ENCODE measurements at regions not wholly inside any gene's neighbourhood (a gene's known extent, or its start where the extent isn't known, plus 50 kb on each side); places are given as distances from the start of the nearest gene placed in this dataset.

DNA sequence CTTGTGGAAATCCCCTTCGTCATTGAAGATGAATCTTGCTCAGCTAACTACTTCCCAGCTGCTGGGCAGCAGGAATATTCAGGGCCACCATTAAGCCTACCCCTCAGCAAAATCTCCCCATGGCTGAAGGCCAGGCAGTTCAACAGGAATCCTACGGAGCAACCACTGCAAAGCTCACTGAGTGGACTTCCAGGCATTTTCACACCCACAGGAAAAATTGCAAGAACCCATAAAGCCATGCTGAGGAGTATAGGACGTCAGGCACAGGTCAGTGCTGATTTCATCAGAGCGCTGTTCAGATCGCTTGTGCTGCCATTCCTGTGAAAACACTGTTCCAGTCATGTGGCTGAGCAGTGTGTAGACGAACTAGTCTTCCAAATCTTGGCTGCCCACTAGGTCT, 134.8 kb upstream of the TACR1 start:
- no peak for FAIRE-seq

DNA sequence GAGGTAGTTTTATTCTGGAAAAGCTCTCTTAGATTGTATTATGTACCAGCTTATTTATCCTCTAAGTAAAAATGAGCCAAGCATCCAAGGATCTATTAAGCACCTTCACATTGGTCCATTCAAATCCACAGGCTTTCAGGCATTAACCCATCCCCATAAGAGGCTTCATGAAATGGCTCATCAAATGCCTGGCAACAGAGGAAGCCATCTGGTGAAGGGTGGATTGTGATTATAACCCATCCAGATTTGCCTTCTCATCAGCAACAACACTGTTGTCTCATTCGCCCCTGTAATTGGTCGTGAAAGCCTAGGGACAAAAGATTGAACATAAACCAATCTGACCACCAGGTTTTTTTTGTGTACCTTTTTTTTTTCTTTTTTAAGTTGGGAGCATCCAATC, 134.3 kb upstream of the TACR1 start:
- no peak for FAIRE-seq
- no peak for DNase-seq (ENCODE audit: extremely low spot score, insufficient read length, low read depth)

More for the DNA sequence above, 134.8 kb upstream of the TACR1 start:
- DNase-seq (ENCODE audit: extremely low spot score, insufficient read length, low read depth): no peak

DNA sequence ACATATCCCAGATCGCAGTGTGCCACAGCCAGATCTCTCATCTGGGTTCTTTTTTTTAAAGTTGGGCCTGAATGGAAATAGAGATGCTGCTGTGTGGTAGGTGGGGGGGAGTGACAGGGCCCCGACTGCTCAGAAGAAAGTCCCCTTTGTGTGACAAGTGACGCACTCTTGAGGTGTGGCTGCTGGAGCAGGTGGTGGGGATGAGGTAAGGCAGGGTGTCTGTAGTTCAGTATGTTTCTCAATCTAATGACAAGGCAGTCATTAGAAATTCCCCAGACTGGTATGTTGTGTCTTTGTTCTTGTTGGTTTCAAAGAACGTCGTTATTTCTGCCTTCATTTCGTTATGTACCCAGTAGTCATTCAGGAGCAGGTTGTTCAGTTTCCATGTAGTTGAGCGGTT, 128.8 kb upstream of the TACR1 start:
- FAIRE-seq (no peak), DNase-seq (ENCODE audit: extremely low spot score, insufficient read length, low read depth) (no peak)

DNA sequence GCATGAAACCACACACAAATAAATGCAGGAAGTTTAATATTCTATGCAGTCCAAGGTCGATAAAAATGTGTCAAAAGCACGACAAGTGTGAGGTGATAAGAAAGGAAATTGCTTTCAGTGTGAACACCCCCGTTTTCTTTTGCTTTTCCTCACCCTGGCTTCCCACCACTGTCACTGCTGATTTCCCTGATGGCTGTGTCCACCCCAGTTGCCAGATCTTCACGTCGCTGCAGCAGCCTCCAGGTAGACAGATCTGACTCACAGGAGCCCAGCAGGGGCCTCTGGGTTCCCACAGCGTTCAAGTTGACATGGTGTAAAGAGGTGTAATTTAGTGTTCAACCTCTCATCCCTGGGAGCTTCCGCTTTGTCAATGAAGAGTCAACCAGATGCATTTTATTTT, 128.0 kb upstream of the TACR1 start:
- no peak for FAIRE-seq
- DNase-seq (ENCODE audit: extremely low spot score, insufficient read length, low read depth): no peak

DNA sequence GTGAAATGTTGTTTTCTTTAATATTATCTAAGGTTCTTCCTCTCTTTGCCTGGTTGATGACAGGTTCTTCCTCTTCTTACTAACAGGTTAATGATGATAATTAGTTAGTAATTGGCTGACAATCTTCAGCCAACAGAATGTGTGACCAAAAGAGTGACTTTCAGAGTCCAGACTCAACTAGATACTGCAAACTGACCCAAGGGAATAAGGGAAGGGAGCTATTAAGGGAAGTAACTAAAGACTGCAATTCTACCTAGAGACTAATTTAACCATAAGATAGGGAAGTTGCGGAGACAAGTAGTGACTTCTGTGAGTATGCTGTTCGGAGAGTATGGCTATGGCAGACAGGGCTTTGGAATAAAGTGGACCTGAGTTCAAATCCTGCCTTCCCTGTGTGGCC, 127.3 kb upstream of the TACR1 start:
- no peak for DNase-seq (ENCODE audit: extremely low spot score, insufficient read length, low read depth)
- no peak for FAIRE-seq

DNA sequence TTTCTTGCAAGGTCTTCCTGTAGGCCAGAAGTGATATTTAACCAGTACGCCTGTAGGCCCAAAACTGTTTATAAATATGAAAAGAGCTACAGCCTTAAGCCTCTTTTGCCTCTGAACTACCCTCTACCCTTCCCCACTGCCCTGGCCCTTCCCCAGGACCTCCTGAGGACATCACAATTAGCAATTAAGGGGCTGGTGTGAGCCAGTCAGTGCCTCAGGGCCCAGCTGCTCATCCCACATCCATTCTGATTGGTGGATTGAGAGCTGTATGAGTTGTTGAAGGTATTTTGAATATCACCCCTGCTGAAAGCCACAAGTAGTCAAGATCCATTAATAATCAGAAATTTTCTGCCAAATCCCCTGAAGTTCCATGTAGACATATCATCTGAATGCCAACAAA, 126.3 kb upstream of the TACR1 start:
- DNase-seq (ENCODE audit: extremely low spot score, insufficient read length, low read depth): no peak
- FAIRE-seq: no peak

DNA sequence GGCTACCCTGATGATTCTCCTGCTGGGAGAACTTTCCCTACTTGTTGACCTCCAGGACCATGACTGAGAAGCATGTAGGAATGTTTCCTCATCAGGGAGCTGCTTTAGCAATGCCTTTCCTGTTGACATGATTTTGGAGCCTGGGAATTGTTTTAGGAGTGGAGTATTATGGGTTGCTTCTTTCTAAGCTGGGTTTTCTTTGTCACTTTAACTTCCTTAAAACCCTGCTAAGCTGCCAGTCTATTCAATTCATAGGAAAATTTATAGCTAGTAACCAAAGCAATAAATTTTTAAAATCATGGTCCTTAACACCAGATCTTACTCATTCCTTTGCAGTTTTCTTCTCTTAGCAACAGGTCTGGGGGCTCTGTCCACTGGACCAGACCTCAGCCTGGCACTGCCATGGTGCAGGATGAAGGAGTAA, 125.6 kb upstream of the TACR1 start:
- FAIRE-seq (no peak), DNase-seq (ENCODE audit: extremely low spot score, insufficient read length, low read depth) (no peak)

DNA sequence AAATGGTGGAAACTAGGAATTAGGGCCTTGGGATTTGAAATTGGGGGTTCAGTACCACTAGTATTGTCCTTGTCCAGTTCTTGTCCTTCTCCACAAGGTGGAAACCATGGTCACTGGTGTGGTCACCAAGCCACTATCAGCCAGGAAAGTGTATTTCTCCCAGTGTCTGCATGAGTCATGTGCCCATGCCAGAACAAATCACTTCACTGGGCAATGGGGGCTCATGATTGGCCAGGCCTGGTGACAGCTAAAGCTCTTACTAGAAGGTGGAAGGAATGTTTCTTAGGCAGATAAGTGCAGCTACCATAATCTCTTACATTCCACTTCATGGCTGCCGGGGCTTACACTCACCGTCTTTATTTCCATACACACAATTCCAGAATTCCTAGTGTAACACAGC, 124.8 kb upstream of the TACR1 start:
- FAIRE-seq (no peak), DNase-seq (ENCODE audit: extremely low spot score, insufficient read length, low read depth) (no peak)

DNA sequence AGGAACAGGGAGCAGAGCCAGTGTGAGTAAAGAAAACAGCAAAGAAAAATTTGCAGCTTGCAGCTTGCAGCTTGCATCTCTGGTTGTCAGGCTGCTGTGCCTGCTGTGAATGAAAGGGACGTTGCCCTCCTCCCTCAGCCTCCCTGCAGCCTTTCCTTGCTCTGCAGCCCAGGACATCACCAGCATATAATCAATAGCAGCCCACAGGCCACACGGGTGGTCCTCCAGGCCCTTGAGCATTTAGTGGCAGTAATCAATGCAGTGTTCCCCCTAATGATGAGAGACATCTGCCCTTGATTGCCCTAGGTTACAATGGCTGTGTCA, 122.2 kb upstream of the TACR1 start:
- FAIRE-seq (no peak), DNase-seq (ENCODE audit: extremely low spot score, insufficient read length, low read depth) (no peak)

DNA sequence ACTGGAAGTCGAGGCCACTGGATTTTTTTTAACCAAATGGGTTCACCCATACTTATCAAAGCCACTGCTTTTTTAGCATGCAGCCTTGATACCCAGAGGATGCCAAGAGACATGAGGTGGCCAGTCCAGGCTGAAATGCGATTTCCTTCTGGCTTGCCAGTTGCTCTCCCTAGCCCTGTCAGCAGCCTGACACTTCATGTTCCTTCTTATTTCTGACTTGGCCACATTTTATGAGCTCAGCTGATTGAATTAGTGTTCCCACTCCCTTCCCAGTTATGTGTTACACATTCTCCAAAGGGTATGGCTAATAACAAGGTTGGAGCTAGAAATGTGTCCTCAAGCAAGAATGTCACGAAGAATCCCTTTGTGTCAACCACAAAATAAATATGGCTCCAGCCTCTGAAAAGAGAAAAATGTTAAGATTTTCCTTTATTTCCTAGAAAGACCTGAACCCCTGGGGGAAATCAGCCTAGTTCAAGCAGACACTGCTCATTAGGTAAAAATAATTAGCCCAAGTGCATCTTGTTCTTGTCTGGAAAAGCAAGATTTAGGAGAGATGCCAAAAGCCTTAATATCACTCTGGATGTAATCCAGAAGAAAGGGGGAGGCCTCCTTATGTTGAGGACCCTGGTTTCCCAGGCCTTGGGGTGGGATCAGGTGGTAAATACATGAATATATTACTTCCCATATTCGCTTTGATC, 121.7 kb upstream of the TACR1 start:
- FAIRE-seq: no peak
- DNase-seq (ENCODE audit: extremely low spot score, insufficient read length, low read depth): no peak

DNA sequence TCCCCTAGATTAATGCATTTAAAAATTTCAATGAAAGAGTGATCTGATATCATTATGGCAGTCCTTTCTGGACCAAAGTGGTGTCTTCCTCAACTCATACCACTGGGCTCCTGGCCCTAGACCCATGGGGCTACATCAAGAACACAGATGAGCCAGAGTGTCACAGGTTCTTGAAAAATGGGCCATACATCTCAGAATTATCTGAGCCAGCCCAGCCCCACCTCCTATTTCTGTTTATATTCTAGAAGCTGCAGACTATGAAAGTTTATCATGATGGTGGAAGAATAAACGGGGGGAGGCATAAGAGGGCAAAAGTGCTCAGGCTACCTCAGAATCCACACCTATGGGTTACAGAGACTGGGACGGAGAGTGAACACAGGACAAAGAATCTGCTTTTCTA, 120.6 kb upstream of the TACR1 start:
- no peak for FAIRE-seq

DNA sequence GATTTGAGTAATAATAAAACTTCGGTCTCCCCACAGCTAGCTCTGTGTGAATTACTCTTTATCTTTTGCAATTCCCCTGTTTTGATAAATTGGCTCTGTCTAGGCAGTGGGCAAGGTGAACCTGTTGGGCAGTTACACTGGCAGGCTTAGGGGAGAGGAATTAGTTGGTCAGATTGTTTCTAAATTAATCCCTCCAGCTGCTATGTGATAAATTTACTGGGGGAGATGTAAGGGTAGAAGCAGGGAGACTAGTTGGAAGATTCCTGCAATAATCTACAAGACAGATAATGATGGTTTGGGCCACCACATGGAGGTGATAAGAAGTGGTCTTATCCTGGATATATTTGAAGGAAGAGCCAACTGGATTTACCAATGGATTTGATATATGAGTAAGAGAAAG, 118.5 kb upstream of the TACR1 start:
- DNase-seq (ENCODE audit: extremely low spot score, insufficient read length, low read depth) (no peak), FAIRE-seq (no peak)

More for the DNA sequence above, 120.6 kb upstream of the TACR1 start:
- DNase-seq (ENCODE audit: extremely low spot score, insufficient read length, low read depth): no peak

DNA sequence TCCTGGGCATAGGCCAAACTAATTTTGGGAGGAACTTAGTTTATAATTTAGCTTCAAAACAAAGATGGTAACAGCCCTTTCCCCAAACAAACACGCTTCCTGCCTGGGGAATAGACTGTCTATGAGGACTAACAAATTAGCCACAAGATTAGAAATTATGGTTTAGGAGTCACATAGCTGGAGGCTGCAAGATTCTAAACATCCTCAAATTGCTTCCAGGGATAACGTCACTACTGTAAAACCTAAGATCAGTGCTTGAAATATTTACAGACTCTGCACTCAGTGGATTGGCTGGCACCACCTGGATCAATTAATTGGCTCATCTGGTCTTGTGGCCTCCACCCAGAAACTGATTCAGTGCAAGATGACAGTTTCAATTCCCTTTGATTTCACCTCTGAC, 118.0 kb upstream of the TACR1 start:
- FAIRE-seq (no peak), DNase-seq (ENCODE audit: extremely low spot score, insufficient read length, low read depth) (no peak)

DNA sequence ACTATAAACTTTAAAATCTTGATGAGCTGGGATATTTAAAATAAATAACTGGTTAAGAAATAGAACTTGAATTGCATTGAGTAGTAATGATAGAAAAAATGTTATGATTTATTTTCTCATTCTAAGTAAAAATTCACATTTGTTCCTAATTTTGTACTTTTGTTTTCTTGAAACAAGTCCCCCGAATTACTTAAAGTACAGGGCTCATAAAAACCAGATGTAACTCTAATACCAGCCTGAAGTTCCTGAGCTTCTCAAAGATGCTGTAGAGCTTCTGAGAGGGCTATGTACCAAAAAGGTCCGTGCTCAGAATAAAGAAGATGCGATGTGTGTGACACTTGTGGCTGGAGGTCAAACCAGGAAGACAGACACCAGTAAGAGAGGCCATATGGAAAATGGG, 116.1 kb upstream of the TACR1 start:
- FAIRE-seq: no peak
- DNase-seq (ENCODE audit: extremely low spot score, insufficient read length, low read depth): no peak

DNA sequence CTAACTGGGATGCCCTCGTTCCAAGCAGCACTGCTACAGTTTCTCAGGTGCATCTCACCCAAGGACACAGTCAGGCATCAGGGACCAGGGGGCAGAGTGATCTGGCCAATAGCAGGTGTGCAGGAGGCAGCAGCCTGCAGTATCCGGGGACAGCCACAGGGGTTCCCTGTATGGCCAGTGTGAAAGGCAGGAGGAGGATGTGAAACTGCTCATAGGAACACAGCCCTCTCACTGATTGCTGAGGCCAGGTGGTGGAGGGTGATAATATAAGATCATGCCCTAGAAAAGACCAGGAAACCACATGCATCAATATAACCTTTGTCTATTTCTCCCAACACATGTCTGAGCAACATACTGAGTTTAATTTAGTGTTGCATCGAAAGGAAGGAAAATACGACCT, 112.7 kb upstream of the TACR1 start:
- FAIRE-seq (peak; percentile 98), DNase-seq (ENCODE audit: extremely low spot score, insufficient read length, low read depth) (peak; percentile 73)

DNA sequence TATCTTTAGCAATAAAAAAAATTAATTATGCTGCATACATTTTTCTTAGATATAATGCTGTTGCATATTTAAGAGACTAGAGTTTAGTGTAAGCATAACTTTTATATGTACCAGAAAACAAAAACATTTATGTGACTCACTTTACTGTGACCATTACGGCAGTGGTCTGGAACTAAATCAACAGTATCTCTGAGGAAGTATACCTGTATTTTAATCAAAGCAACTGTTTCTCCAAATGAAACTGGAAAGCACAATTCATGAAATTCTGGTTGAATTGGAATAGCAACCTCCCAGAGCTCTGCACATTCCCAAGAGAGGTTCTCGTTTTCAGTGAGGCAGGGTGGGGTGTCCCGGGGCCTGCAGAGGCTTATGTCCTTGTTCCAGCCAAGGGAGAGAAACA, 112.2 kb upstream of the TACR1 start:
- FAIRE-seq (no peak), DNase-seq (ENCODE audit: extremely low spot score, insufficient read length, low read depth) (no peak)

DNA sequence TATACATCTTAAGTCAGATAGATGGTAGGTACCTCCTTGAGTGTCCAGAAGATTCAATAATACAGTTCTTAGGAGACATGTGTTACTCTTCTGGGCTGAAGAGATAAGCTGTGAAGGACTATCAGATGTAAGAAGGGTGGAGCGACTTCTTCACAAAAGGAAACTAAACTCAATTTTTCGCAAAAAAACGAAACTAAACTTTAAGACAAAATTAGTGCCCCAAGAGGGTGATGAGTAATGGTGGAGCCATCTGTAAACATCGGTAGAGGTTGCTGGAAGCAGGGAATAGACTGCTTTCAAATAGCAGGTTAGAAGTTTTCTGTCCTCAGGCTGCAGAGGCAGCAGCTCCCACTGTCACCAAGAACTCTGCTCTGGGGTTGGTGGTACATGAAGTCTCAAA, 111.6 kb upstream of the TACR1 start:
- no peak for DNase-seq (ENCODE audit: extremely low spot score, insufficient read length, low read depth)
- peak; percentile 38 for FAIRE-seq

DNA sequence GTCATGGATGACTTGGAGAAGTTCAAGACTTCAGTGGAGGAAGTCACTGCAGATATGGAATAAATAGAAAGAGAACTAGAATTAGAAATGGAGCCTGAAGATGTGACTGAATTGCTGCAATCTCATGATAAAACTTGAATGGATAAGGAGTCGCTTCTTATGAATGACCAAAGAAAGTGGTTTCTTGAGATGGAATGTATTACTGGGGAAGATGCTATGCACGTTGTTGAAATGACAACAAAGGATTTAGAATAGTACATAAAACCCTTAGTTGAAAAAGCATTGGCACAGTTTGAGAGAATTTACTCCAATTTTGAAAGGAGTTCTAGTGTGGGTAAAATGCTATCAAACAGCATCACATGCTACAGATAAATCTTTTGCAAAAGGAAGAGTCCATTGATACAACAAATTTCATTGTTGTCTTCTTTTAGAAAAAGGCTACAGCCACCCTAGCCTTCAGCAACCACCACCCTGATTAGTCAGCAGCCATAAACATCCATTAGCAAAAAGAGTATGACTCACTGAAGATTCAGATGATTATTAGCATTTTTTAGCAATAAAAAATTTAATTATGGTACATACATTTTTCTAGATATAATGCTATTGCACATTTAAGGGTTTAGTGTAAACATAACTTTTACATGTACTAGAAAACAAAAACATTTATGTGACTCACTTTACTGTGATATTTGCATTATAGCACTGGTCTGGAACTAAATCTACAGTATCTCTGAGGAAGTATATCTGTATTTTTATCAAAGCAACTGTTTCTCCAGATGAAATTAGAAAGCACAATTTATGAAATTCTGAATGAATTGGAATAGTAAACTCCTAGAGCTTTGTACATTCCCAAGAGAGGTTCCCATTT, 110.5 kb upstream of the TACR1 start:
- FAIRE-seq: no peak
- no peak for DNase-seq (ENCODE audit: extremely low spot score, insufficient read length, low read depth)

DNA sequence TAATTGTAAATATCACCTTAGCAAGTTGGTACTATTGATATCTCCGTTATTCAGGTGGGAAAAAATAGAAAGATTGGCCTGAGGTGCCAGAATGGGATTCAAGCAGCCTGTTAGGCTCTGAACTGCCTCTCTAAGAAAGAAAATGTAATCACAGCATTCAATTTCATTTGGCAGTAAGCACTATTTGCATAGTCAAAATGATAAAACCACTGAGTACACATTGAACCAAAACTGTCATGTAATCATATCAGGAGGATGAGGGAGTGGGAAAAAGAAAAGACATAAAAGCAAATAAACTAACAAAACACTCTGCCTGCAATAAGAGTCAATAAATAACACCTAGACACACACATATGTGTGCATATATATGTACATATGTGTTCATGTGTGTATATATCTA, 103.9 kb upstream of the TACR1 start:
- no peak for FAIRE-seq

DNA sequence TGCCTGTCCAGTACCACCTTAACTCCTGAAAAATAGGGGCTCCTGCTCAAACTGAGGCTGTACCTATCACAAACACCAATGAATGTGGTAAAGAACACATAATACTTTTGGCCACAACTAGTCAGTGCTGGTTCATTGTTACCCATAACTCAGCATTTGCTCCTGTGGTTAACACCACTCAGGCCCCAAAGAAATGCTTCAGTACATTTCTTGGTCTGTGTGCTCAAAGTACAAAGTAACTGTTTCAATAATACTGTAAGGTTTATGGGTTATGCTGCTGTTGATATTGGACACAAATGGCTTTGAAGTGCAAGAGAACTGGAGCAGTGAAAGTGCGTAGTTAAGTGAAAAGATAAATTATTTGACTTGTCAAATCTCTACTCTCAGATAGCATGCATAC, 95.0 kb upstream of the TACR1 start:
- FAIRE-seq (no peak), DNase-seq (ENCODE audit: extremely low spot score, insufficient read length, low read depth) (no peak)

More for the DNA sequence above, 103.9 kb upstream of the TACR1 start:
- no peak for DNase-seq (ENCODE audit: extremely low spot score, insufficient read length, low read depth)

DNA sequence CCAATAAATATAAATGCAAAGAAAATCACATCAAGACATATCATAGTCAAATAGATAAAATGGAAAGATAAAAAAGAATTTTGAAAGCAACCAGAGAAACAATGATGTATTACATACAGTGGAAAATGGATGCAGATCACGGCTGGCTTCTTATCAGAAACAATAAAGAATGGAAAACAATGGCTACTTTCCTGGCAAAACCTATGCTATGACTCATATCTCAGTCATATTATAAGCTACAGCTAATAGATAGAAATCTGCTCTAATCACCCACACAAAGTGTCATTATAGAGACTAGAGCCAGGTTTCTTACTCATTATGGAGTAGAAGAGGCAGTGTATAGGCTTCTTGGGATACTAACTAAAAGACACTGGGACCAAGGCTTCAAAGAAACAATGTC, 93.5 kb upstream of the TACR1 start:
- no peak for FAIRE-seq

More for the DNA sequence above, 93.5 kb upstream of the TACR1 start:
- no peak for DNase-seq (ENCODE audit: extremely low spot score, insufficient read length, low read depth)
